Calu3 (cell line): ENCODE measurements at regions not wholly inside any gene's neighbourhood (a gene's known extent, or its start where the extent isn't known, plus 50 kb on each side); places are given as distances from the start of the nearest gene placed in this dataset.

Source experiments
- BruUV-seq: library from RNA; stranded (reverse); fragments of 400-500 nt; replicated peaks from 2 replicates; lab custom pipeline; 2021; lab: Mats Ljungman, UMichigan
- CTCF ChIA-PET: fragments of 300-600 bp; sonication (Branson Sonifier 250); formaldehyde crosslinking; loops from one replicate; lab custom pipeline; 2022; ENCODE audit warnings: antibody characterized with exemption; lab: Charles Lee
- DNase-seq: peaks from one replicate; pipeline ENCODE4 v3.0.0; 2022
- H3K27ac Mint-ChIP-seq: one replicate; pipeline ENCODE4 v1.8.0; 2022; ENCODE audit warnings: mixed read lengths; ENCODE audit not compliant: unreplicated experiment
- H3K27me3 Mint-ChIP-seq: one replicate; pipeline ENCODE4 v1.8.0; 2022; ENCODE audit warnings: mixed read lengths; ENCODE audit not compliant: unreplicated experiment
- H3K36me3 Mint-ChIP-seq: one replicate; pipeline ENCODE4 v1.8.0; 2022; ENCODE audit warnings: mild to moderate bottlenecking, moderate library complexity, mixed read lengths; ENCODE audit not compliant: insufficient read depth, unreplicated experiment
- H3K4me1 Mint-ChIP-seq: one replicate; pipeline ENCODE4 v1.8.0; 2022; ENCODE audit warnings: mild to moderate bottlenecking, low read depth, mixed read lengths; ENCODE audit not compliant: unreplicated experiment
- H3K4me3 Mint-ChIP-seq: one replicate; pipeline ENCODE4 v1.8.0; 2022; ENCODE audit warnings: mild to moderate bottlenecking, low read depth, moderate library complexity, mixed read lengths; ENCODE audit not compliant: unreplicated experiment
- H3K9me3 Mint-ChIP-seq: one replicate; pipeline ENCODE4 v1.8.0; 2022; ENCODE audit warnings: low read depth, mixed read lengths; ENCODE audit not compliant: unreplicated experiment
- intact Hi-C: fragments of 100-400 bp; cut with micrococcal nuclease; formaldehyde crosslinking; loops from one replicate; pipeline ENCODE4 v1.10.0; 2022; ENCODE audit not compliant: unreplicated experiment
- TF ChIP-seq, protein P1 (sequence below): fragments of 200-600 bp; IDR thresholded peaks from one replicate; pipeline ENCODE4 v1.8.0; 2022; ENCODE audit warnings: antibody characterized with exemption; ENCODE audit not compliant: unreplicated experiment

DNA sequence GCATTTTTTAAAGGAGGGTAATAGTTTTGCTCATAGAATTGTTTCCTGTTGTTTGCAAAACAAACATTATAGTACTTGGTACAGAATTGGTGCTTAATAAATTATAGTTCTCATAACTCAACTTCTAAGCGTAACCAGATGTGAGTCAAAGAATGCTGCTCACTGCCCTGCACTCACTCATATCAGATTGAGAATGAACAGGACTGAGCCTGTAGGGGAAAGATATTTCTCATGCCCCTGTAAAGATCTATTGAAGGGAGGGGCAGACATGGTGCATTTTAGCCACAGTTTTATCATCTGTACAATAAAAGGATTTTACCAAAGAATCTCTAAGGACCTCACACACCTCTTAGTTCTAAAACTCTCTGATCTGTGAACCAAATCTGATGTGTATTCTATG is 358.5 kb downstream of the SEC16B start:
- no peak for DNase-seq
- no peak overlapping the region for H3K27ac Mint-ChIP-seq
- CTCF ChIA-PET: no interaction called here
- no peaks in the 10 kb centered on the region for H3K36me3 Mint-ChIP-seq
- TF ChIP-seq, protein P1, sequence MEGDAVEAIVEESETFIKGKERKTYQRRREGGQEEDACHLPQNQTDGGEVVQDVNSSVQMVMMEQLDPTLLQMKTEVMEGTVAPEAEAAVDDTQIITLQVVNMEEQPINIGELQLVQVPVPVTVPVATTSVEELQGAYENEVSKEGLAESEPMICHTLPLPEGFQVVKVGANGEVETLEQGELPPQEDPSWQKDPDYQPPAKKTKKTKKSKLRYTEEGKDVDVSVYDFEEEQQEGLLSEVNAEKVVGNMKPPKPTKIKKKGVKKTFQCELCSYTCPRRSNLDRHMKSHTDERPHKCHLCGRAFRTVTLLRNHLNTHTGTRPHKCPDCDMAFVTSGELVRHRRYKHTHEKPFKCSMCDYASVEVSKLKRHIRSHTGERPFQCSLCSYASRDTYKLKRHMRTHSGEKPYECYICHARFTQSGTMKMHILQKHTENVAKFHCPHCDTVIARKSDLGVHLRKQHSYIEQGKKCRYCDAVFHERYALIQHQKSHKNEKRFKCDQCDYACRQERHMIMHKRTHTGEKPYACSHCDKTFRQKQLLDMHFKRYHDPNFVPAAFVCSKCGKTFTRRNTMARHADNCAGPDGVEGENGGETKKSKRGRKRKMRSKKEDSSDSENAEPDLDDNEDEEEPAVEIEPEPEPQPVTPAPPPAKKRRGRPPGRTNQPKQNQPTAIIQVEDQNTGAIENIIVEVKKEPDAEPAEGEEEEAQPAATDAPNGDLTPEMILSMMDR: no peak
- BruUV-seq: no TSS peak
- no peaks in the 10 kb centered on the region for H3K4me1 Mint-ChIP-seq
- no peaks in the 10 kb centered on the region for H3K9me3 Mint-ChIP-seq
- no peak overlapping the region for H3K4me3 Mint-ChIP-seq
- H3K27me3 Mint-ChIP-seq: no peaks in the 10 kb centered on the region
- intact Hi-C loops: no loop called here

DNA sequence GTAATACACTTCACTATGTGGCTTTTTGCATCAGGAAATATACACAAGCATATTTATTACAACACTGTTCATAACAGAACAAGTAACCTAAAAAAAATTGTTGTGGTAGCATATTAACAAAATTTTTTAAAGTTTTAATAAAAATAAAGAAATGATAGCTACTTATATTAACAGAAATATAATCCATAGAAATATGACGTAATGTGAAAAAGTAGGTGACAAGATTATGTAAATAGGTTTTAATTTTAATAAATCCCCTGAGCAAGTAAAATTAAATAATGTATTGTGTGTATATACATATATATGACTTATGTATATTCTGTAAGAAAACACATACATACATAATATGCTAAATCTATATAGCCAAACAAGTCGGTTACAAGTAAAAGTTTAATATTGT is 359.9 kb downstream of the SEC16B start:
- CTCF ChIA-PET: no interaction called here
- Mint-ChIP-seq H3K27me3 (peaks cover 8% of the 10 kb centered on the region), H3K9me3 (peaks cover 2% of the 10 kb centered on the region), H3K27ac (no peak overlapping the region), H3K4me1 (no peaks in the 10 kb centered on the region), H3K36me3 (no peaks in the 10 kb centered on the region), H3K4me3 (no peak overlapping the region)
- no peak for DNase-seq
- intact Hi-C loops: no loop called here
- TF ChIP-seq, protein P1: no peak
- no TSS peak for BruUV-seq

DNA sequence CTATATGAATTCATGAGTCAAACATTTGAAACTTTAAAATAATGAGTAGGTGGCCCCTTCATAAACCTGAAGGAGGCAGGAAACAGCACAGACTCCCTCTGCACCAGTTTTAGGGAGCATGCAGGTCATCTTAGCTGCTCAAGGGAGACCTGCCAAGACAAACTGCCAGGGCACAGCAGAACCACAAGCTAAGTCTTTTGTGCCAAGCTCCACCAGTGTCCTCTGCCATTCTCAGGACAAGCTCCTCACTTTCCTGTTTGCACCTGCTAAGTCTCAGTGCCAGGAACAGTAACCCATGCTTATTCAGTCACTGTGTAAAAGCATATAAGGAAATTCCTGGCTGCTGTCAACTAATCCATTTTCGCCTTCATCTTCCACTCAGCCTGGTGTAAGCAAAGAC is 368.9 kb downstream of the SEC16B start:
- CTCF ChIA-PET: no interaction called here

DNA sequence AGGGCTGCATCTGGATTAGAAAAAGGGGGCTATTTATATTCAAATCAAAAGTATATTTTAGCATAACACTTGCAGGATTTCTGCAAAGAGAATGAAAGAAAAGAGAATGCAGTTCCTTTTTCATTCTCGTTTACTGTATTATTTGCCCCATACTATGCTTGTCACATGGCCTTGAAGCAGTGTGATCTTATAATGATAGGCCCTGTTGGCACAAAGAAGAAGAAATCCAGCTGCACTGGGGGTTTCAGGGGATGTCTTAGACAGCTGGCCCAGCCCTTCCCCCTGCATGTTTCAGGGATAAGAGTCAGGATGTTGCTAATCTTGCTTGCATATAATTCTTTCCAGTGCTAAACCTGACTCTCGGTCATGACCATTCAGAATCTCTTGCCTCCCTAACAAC is 369.5 kb downstream of the SEC16B start:
- no peaks in the 10 kb centered on the region for H3K36me3 Mint-ChIP-seq
- no peaks in the 10 kb centered on the region for H3K4me1 Mint-ChIP-seq
- no peak for DNase-seq
- CTCF ChIA-PET: no interaction called here
- intact Hi-C loops: no loop called here
- H3K27me3 Mint-ChIP-seq: peaks cover 72% of the 10 kb centered on the region
- no TSS peak for BruUV-seq
- peaks cover 5% of the 10 kb centered on the region for H3K9me3 Mint-ChIP-seq
- TF ChIP-seq, protein P1: no peak
- no peak overlapping the region for H3K27ac Mint-ChIP-seq
- H3K4me3 Mint-ChIP-seq: no peak overlapping the region

More for the DNA sequence above, 368.9 kb downstream of the SEC16B start:
- no peak overlapping the region for H3K27ac Mint-ChIP-seq
- H3K4me3 Mint-ChIP-seq: no peak overlapping the region
- H3K9me3 Mint-ChIP-seq: peaks cover 5% of the 10 kb centered on the region
- H3K4me1 Mint-ChIP-seq: no peaks in the 10 kb centered on the region
- no peaks in the 10 kb centered on the region for H3K36me3 Mint-ChIP-seq
- intact Hi-C loops: no loop called here
- BruUV-seq: no TSS peak
- H3K27me3 Mint-ChIP-seq: peaks cover 70% of the 10 kb centered on the region
- no peak for DNase-seq
- TF ChIP-seq, protein P1: no peak
